LNCaP clone FGC (cell line): ENCODE measurements at regions not wholly inside any gene's neighbourhood (a gene's known extent, or its start where the extent isn't known, plus 50 kb on each side); places are given as distances from the start of the nearest gene placed in this dataset.

ENCODE experiments used
- DNase-seq: peaks from one replicate; pipeline ENCODE4 v3.0.0-alpha.2; 2011; ENCODE audit warnings: low read depth
- H3K4me3 ChIP-seq: 2 replicates; pipeline ENCODE4 v1.5.1; 2011; ENCODE audit warnings: mild to moderate bottlenecking, low read depth, low read length, control low read depth
- TF ChIP-seq, protein P1 (sequence below): IDR thresholded peaks from 2 replicates; pipeline ENCODE4 v1.5.1; 2012; ENCODE audit warnings: mild to moderate bottlenecking; ENCODE audit not compliant: control insufficient read depth, insufficient read depth; ENCODE audit errors: extremely low read depth

DNA sequence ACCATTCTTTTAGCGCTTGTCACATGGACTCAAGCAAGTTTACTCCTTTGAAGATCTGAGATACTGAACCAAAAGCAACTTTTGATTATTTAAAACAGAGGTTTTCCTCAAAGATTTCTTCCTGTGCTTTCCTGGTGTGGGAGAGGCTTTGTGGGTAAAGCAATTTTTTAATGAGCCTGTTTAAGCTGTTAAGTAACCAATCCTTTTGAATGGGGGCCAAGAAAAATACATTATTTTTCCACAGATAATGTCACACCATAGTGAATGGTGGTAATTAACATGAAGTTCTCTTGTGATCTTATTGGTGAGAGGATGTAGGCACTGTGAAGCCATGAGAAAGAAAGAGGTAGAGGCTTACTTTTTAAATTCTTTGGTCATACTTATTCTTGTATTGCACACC, 55.8 kb upstream of the OBI1 start:
- no peak for DNase-seq
- TF ChIP-seq, protein P1, sequence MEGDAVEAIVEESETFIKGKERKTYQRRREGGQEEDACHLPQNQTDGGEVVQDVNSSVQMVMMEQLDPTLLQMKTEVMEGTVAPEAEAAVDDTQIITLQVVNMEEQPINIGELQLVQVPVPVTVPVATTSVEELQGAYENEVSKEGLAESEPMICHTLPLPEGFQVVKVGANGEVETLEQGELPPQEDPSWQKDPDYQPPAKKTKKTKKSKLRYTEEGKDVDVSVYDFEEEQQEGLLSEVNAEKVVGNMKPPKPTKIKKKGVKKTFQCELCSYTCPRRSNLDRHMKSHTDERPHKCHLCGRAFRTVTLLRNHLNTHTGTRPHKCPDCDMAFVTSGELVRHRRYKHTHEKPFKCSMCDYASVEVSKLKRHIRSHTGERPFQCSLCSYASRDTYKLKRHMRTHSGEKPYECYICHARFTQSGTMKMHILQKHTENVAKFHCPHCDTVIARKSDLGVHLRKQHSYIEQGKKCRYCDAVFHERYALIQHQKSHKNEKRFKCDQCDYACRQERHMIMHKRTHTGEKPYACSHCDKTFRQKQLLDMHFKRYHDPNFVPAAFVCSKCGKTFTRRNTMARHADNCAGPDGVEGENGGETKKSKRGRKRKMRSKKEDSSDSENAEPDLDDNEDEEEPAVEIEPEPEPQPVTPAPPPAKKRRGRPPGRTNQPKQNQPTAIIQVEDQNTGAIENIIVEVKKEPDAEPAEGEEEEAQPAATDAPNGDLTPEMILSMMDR: no peak
- H3K4me3 ChIP-seq: no peak overlapping the region

DNA sequence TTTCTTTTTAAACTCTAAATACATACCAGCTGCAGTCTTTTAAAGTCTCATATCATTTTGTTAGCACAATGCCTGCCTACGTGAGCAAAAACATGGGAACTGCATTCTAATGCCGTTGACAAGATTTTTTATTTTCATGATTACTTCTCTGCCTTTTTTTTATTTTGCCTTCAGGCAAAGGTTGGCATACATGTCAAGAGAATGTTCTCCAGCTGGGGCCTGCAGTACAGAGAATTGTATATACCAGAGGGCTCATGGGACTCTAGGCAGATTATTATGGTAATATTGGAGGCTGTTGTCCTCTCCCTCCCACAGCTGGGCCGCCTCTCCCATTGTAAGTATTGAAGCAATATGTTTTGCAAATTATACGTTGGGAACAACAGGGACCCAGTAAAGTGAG, 53.9 kb upstream of the OBI1 start:
- TF ChIP-seq, protein P1: no peak
- no peak overlapping the region for H3K4me3 ChIP-seq
- no peak for DNase-seq

DNA sequence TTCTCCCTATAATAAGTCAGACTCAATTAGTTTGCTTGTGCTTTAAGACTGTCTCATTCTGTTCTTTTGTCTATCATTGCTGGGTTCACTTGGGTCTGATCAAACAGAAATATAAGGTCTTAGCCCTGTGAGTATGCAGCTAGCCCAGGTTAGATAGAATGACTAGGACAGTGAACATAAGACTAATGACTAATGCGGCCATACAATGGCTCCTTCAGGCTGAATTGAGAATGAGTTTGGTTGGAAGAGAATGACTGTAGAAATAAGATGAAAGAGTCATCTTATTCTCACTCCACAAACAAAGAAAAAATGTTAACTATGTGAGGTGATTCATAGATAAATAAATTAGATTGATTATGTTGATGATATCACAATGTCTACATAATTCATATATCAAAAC, 50.1 kb upstream of the OBI1 start:
- no peak overlapping the region for H3K4me3 ChIP-seq

More for the DNA sequence above, 50.1 kb upstream of the OBI1 start:
- DNase-seq: no peak
- TF ChIP-seq, protein P1: no peak
